HG03108 (cell line): ENCODE measurements at regions not wholly inside any gene's neighbourhood (a gene's known extent, or its start where the extent isn't known, plus 50 kb on each side); places are given as distances from the start of the nearest gene placed in this dataset.

ENCODE experiments used
- ATAC-seq: cut with Tn5 transposase; IDR thresholded peaks from one replicate; pipeline ENCODE4 v1.9.1; 2021; ENCODE audit warnings: moderate library complexity; ENCODE audit not compliant: unreplicated experiment

DNA sequence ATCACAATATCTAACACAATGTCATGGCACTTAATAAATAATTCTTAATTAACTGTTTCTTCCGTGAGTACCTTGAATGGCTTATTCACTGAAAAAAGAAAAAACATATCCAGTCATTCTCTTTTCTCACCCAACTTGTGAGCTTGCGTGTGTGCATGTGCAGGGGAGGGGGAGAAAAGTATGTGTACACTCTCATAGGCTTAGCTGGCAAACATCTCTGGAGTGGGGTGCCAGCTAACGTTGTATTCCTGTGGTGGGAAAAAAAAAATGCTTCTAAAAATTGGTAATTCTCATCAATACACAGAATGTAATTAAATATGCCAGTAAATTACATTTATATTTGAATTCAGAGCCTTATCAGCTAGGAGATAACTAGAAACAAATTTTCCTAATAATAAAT, 291.9 kb upstream of the NOX3 start:
- ATAC-seq = no peak

DNA sequence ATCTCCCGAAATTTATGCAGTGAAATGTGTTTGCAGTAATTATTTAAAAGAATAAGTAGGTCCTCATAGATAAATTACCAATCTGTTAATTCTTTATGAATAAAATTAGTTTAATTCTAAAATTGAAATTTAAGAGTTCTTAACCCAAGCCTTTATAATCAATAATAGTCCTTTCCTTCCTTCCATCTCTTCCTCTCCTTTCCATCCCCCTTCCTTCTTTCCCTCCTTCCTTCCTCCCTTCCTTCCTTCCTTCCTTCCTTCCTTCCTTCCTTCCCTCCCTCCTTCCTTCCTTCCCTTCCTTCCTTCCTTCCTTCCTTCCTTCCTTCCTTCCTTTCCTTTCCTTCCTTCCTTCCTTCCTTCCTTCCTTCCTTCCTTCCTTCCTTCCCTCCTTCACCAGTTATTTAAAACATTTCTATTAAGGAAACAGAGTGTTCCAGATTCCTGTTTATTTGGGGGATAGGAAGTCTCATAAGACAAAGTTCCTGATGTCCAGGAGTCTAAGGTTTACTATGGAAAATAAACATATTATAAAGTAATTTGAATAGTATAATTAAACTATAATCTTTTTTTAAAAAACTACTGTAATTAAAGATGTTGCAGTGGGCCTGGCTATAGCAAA, 285.3 kb upstream of the NOX3 start:
- ATAC-seq = no peak

DNA sequence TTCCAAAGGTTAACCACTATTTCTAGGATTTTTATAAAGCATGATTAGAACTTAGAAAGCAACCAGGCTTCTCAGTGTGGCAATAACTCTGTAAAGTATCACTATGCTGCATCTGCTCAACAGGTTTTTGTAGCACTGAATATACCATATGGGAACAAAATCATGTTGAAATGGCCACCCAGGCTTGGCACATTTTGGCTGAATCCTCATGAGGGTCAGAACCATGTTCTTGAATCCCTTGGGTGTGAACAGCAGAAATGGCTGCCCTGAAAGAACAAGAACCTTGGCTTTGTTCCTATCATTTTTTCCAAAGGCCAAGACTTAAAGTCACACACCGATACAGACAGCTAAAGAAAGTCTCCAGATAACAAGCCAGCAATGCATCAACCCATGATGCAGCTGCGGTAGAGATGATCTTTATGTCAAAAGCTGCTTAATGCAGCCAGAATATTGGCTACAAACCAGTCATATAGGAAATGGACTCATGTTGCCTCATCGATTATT, 283.0 kb upstream of the NOX3 start:
- ATAC-seq = no peak

DNA sequence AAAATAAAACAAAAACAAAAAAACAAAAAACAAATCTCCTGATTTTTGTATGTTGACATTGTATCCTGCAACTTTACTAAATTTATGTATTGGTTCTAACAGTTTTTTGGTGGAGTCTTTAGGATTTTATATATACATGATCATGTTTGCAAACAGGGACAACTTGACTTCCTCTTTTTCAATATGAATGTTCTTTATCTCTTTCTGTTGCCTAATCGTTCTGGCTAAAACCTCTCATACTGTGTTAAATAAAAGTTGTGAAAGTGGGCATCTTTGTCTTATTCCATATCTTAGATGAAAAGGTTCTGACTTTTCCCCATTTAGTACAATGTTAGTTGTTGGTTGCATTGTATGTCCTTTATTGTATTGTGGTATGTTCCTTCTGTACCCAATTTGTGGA, 261.7 kb upstream of the NOX3 start:
- no peak for ATAC-seq

DNA sequence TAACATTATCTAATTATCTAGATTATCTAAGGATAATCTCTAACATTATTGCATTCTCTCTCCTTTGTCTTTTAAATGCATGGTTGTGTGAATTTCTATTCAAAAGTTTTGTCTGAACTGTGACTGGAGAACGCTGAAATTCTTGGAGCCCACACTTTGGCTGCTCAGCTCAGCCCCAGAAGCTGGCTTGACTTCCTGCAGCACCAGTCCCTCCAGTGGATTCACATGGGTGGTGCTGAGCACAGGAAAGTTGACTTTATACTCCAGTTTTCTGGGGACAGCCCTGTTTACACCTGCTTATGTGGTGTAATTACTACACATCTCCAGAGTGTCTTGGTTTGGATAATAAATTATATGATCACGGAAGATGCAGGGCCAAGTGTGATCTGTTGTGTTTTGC, 255.1 kb upstream of the NOX3 start:
- ATAC-seq = no peak

DNA sequence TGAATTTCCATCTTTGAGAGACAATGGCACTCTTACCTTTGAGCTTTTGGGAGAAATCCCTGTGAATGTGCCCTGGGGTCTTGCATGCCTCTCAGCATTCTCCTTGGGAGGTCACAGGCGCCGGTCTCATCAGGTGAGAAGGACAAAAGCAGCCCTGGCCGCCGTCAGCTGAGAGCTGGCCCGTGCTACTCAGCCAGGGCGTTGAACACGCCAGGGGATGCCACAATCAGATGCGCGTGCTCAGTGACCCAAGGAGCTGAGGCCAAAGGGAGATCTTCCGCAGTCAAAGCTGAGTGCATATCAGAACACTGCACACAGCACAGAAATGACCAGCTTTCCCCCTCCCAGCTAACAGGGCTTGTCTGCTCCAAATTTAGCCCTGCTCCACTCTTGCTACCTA, 253.6 kb upstream of the NOX3 start:
- ATAC-seq = no peak

DNA sequence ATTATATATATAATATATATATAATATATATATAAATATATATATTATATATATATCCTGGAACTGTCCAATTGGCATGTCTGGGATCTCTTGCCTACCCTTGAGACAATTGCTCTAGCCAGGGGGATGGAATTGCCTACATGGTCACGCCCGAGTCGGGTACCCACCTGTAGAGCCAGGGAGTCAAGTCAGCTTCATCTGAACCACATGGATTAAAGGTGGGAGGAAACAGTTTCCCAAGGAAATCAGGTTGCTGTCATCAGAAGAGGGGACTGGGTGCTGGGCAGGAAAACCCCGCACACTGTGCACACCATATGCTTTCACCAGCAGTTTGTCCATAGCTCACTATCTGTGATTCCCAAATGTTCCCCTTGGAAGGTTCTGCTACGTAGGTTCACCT, 252.5 kb upstream of the NOX3 start:
- ATAC-seq = no peak

DNA sequence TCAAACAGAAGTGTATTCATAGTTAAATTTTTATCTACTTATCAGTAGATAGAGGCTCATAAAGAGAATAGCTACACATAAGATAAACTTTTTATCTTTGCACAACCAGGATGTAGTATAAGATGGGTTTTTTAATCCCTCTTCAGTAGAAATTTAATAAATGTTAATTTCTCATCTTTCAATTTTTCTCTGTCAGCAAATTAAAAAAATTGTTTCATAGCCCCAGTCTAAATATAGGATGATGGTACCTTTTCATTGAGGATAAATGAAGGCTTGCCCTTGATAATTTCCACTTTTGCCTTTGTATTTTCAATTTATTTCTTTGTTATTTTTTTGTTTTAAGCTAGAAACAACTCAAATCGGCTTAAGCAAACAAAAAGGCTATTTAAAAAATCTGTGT, 251.2 kb upstream of the NOX3 start:
- no peak for ATAC-seq

DNA sequence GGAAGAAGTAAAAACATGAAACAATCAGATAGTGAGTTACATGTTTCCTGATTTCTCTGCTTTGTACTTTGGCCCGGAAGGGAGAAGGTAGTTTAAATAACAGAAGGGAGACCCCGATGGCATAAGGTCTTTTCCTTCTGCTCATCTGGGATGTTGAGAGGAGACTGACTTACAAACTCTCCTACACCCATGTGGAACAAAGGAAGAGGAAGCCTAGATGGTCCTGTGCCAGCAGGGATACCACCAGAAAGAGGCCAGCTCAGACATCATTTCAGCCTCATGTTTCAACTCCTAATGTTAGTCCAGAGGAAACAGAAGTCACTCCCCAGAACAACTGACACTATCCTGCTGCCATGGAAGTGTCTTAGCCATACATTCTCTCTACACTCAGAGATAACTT, 250.7 kb upstream of the NOX3 start:
- ATAC-seq = no peak

DNA sequence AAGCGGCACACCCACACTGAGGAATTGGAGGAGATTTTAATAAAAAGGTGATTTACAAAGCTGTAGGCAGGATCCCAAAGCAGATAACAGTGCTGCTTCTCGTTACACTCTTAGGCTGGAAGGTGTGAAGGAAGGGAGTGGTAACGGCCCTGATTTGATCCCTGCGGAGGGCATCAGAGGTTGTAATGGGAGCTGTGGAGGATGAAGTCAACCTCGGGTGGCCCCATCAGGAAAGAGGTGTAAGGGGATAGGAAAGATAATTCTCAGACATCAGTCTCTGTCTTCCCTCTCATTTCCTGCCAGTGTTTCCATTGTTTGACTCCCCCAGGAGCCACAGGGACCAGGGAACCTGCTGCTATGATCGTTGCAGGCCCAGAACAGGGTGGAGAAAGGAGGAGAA, 245.7 kb upstream of the NOX3 start:
- ATAC-seq = no peak

DNA sequence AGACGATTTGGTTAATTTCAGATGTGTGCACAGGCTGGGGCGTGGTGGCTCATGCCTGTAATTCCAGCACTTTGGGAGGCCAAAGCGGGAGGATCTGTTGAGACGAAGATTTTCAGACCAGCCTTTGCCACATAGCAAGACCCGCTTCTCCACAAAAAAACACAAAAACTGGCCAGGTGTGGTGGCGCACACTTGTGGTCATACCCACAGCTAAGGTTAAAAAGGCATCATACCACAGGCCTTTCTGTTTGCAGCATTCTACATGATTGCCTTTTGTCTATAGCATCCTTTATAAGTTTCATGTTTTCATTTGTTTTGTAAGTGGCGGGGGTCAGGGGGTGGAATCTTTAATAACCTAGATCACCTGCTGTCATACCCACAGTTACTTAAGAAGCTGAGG, 239.9 kb upstream of the NOX3 start:
- ATAC-seq = no peak

DNA sequence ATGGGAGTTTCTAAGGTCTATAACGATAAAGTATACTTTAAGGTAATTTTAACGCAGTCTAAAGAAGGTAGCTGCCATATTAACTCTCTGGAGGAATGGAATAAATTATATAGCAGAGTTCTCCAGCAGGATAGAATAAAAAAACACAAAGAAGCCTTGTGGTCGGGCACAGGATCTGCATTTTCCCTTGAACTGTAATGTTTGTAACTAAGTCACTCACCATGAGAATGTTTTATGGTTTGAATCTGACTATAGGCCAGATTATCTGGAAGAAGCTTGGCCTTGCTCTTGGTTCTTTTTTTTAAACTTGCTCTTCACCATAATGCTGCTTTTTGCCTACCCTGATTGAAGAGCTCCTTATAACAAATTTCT, 238.8 kb upstream of the NOX3 start:
- no peak for ATAC-seq

DNA sequence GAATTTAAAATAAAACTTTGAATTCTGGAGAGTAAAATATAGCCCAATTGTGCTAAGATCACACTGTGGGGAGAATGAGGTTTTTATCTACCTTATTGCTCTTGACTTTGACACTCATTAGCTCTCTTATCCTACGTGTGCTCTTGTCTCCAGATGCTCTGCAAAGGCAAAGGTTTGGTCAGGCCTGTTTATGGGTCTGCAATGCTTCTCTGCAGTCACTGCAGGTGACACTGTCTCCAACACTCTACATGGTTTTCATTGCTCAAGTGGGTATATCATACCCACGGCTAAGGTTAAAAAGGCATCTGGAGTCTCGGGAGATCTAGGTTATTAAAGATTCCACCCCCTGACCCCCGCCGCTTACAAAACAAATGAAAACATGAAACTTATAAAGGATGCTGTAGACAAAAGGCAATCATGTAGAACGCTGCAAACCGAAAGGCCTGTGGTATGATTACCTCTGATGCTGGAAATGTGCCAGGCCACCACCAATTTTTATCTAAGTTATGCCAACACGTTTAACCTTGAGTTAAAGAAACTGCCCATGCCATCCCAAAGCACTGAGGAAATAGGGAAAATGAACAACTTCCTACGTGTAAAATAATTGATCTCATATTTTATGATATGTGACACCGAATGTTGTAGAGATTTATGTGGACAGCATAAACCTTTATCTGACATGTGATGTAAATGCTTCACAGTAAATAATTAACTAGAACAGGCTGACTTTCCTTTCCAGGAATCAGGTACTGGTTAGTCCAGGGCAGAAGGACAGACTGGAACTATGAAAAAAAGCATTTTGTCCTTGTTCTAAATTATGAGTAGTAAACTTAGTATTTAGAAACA, 238.2 kb upstream of the NOX3 start:
- ATAC-seq = no peak

DNA sequence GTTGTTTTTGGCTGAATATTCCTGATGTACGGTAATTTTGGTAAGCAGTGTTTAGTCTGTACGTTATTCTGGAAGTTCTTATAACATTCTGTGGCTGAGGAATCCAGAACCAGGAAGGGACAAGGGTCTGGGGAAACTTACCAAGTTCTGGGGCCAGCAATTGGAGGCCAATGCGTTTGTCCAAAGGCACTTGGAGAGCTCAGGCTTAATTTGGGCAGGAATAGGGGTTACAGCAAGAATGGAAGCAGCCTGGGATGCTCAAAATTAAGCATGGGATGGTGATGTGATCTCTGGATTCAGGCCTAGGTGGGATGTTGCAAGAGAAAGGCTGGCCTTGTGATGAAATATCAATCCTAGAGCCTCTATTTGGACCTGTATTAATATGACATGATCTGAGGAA, 235.2 kb upstream of the NOX3 start:
- ATAC-seq = no peak

DNA sequence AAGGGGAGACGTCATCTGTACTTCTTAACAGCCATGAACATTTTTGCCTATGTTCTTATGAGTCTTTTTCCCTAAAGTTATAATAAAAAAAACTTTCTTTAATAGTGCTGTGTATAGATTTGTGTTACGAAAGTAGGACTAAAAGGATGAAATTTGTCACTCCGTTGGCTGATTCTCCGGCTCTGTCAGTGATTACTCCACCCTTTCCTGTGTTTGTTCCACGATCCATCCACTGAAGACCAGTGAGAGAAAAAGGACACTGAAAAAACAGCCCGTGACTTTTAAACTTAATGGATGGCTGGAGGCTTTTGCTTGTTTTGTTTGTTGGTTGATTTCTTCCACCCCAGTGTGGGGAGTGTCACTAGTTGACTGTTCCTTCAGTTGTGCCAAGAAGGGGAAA, 232.0 kb upstream of the NOX3 start:
- no peak for ATAC-seq

DNA sequence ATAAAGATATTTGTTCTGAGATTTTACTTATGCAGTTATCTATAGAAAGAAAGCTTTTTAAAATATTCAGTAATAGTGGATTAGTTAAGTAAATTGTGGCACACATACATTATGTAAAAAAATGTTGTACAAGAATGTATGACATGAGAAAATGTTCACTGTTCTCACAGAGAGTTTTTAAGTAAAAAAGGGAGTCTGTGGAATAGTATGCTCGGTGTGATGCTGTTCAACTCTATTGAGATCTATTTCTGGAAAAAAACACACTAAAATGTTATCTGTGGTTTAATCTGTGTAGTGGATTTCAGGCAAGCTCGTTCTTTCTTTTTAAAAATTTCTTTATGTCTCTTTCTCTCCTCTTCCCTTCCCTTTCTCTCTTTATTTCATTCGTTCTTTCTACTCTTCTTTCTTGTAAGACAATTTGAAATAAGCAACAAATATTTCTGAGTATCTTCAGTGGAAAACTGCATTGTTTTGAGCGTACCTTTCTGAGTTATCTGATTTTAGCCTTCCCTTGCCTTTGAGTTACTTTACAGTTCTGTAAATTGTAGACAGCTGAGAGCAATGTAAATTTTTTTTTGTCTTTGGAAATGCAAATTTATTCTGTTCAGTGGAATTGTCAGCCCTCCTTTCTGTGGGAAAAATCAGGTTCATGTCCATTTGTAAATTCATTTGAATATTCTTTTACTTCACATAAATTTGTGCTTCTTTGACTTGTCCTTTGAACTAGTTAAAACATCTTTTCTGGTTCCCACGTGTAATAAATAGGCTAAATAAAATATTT, 229.0 kb upstream of the NOX3 start:
- ATAC-seq = no peak

DNA sequence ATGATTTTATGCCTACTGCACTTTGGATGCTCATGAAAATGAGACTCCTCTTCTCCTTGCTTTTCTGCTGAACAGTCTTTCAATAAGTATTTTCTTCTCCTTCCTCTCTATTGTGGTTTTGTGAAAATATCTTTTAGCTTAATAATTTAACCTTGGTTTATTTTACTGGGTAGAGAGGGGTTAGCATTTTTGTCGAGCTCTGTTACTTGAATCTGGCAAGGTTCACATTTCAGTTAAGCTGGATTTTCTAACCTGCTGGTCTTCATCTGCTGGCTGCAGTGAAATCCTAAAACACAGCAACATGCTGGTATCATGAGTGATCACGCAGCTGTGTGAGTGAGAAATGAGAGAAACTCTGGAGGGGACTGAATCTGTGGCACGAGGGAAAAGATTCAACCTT, 222.7 kb upstream of the NOX3 start:
- no peak for ATAC-seq

DNA sequence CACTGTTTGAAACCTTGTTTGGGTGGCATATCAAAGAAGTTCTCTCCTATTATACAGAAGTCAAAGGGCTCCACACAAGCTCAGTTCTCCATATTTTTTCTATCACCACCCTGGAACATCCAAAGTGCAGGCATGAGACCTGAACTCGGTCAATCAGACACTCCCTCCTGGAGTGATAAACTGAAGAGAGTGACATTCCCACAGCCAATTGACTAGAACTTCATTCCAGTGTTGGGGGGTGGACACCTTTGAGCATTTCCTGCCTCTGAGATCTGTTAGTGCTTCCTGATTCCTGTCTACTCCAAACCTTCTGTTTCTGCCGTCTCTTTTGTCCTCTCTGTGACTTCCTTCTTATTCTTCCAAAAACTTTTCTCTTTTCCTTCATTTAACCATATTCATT, 220.7 kb upstream of the NOX3 start:
- ATAC-seq = no peak

DNA sequence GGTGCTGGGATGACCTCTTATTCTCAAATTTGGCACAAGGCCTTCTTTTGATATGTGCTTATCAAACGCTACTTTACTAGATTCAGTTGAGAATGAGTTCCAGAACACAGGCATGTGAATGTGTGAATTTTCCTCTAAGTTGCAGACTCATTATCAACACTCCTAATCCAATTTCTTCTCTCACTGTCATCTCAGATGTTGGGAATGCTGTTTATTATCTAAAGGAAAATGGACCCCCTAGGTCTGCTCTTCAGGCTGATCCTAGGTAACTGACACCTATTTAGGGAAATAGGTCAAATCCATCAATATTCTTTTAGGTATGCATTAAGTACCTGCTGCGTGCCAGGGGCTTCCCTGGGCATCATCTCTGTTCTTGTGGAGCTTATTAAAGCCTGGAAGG, 215.0 kb upstream of the NOX3 start:
- ATAC-seq = no peak

DNA sequence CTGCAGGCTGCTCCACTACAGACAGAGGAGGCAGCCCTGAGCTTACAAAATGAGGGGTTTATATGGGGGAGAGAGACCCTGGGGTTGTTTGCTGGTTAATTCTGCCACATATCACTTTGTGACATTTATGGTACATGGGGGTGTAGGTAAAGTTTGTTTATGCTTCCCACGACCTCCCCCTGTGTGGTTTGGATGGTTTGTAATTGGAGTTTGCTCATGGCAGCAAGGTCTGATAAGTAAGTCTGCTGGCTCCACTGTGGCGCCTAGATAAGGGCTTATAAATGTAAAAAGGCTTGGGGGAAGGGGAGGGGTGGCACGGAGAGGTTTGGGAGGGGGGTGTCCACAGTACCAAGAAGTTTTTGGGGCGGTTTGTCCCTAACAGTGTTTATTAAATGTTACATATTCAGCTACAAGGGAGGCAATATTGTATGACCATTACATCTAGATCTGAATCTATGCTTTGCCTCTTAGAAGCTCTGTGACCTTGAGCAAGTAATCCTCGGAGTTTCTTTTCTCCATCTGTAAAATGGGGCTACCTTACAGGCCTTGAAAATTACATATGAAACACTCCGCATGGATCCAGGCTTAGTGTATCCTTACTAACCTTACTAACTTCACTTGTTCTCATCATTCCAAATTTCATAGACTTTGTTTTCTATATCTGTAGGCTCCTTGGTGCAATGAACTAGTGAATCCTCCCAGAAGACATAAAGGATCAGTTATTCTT, 204.8 kb upstream of the NOX3 start:
- ATAC-seq = no peak

DNA sequence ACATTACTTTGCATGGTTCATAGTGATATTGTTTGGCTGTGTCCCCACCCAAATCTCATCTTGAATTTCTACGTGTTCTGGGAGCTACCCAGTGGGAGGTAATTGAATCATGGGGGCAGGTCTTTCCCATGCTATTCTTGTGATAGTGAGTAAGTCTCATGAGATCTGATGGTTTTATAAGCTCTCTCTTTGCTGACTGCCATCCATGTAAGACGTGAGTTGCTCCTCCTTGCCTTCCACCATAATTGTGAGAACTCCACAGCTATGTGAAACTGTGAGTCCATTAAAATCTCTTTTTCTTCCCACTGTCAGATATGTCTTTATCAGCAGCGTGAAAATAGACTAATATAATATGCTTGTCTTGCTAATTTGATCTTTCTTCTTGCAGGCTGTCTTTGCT, 200.4 kb upstream of the NOX3 start:
- no peak for ATAC-seq
